ENCODE measurements at regions not wholly inside any gene's neighbourhood (a gene's known extent, or its start where the extent isn't known, plus 50 kb on each side); places are given as distances from the start of the nearest gene placed in this dataset.
A peak's percentile ranks its signal among the peaks of the same experiment; 100 is the strongest.

DNA sequence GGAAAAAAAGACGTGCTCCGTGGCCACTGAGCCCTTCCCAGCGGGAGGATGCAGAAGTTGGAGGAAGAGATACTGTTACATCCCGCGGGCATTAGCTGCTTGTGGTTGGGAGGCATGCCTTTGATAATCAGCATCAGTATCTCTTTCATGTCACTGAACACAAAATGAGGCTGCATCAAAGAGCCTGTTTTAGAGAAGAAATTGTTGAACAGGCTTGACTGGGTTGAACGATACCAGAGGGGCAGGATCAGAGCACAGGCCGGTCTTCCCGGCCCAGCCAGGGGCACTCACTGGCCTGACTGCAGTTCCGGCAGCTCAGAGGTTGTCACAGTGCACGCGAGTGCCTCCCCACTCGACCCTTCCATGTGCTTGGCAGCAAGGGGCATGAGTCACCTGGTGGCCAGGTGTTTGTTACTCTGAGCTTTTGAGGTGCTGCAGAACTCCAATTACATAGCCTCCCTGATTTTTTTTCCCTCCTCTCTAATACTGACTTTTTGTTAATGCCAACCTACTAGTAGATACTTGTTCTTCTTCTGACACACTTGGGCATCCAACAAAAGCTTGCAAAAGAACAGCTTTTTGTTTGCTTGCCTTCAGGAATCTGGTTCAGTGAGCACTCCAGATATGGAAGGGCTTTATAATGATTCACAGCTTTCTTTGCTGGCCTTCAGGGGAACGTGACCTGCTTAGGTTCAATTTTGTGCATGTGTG is 121.6 kb downstream of the VAPA start:
- no peak for DNase-seq
- TF ChIP-seq EP300 (IDR thresholded peaks at IDR 0.05; ENCODE audit: low read depth) (no peak), POLR2AphosphoS5 (IDR thresholded peaks at IDR 0.05) (no peak), POLR2A (IDR thresholded peaks at IDR 0.05) (no peak)
- TF ChIP-seq, protein P1, sequence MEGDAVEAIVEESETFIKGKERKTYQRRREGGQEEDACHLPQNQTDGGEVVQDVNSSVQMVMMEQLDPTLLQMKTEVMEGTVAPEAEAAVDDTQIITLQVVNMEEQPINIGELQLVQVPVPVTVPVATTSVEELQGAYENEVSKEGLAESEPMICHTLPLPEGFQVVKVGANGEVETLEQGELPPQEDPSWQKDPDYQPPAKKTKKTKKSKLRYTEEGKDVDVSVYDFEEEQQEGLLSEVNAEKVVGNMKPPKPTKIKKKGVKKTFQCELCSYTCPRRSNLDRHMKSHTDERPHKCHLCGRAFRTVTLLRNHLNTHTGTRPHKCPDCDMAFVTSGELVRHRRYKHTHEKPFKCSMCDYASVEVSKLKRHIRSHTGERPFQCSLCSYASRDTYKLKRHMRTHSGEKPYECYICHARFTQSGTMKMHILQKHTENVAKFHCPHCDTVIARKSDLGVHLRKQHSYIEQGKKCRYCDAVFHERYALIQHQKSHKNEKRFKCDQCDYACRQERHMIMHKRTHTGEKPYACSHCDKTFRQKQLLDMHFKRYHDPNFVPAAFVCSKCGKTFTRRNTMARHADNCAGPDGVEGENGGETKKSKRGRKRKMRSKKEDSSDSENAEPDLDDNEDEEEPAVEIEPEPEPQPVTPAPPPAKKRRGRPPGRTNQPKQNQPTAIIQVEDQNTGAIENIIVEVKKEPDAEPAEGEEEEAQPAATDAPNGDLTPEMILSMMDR (IDR thresholded peaks at IDR 0.05): no peak
- Histone ChIP-seq H3K27me3 (no peaks in the 10 kb centered on the region), H3K27ac (peak overlapping the region in 1 of 4 donors; percentile 21), H3K4me3 (no peak overlapping the region), H3K9me3 (no peaks in the 10 kb centered on the region), H3K4me1 (peaks cover 0 to 32% (median 3%) of the 10 kb centered on the region in 4 donors), H3K36me3 (no peaks in the 10 kb centered on the region)
- in situ Hi-C loops (cut with MboI; ENCODE audit: low pct_ligation_motif_present in 1 of 4, low pct_unique_long_range_greater_than_20kb in 1 of 4, low sequenced_read_pairs in 3 of 4) (no loop called here), intact Hi-C loops (cut with DNase I; ENCODE audit: low total_unique reads) (no loop called here)
- WGBS, 2 donors (ENCODE audit: low coverage in 1 of 2): 60 to 77% methylated on average over 4 to 13 of the region's 13 CpGs

DNA sequence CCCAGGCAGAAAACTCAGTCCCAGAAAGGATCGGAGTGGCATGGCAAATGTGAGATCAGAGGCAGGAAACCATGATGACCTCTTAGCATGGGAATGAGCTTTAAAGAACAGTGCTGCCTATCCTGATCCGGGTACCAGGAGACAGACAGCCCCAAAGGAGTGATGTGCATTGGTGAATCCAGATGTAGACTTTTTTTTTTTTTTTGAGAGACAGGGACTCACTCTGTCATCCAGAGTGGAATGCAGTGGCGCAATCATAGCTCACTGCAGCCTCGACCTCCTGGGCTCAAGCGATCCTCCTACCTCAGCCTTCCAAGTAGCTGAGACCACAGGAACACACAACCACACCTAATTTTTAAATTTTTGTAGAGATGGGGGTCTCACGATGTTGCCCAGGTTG is 122.7 kb downstream of the VAPA start:
- no peak for DNase-seq
- WGBS, 2 donors (ENCODE audit: low coverage in 1 of 2): 83 to 93% methylated on average over 2 to 6 of the region's 6 CpGs
- H3K4me1 ChIP-seq: peaks cover 0 to 38% (median 3%) of the 10 kb centered on the region in 4 donors
- no peak for TF ChIP-seq EP300 (IDR thresholded peaks at IDR 0.05; ENCODE audit: low read depth)
- H3K27ac ChIP-seq: peak overlapping the region in 1 of 4 donors; percentile 21
- in situ Hi-C loops (cut with MboI; ENCODE audit: low pct_ligation_motif_present in 1 of 4, low pct_unique_long_range_greater_than_20kb in 1 of 4, low sequenced_read_pairs in 3 of 4) (no loop called here), intact Hi-C loops (cut with DNase I; ENCODE audit: low total_unique reads) (no loop called here)
- H3K4me3 ChIP-seq: no peak overlapping the region
- no peaks in the 10 kb centered on the region for H3K9me3 ChIP-seq
- H3K27me3 ChIP-seq: no peaks in the 10 kb centered on the region
- H3K36me3 ChIP-seq: no peaks in the 10 kb centered on the region

DNA sequence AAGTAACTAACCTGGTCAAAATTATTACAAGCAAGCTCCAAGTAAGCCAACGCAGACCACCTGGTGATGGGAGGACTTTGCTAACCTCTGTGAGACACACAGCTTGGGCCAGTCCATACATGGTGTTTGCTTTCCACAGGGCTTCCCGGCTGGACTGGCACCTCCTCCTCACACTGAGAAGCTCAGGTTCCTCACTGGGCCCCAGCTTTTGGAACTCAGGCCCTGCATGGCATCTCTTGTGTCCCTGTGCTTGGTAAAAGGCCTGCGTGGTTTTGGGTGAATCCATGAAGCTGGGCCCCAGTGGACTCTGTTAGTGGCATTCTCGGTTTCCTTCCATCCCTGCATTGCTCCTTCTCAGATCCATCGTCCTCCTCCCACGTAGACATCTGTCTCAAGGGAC is 123.4 kb downstream of the VAPA start:
- no peak for DNase-seq
- TF ChIP-seq, protein P1 (IDR thresholded peaks at IDR 0.05): no peak
- TF ChIP-seq EP300 (IDR thresholded peaks at IDR 0.05; ENCODE audit: low read depth) (no peak), POLR2A (IDR thresholded peaks at IDR 0.05) (no peak), POLR2AphosphoS5 (IDR thresholded peaks at IDR 0.05) (no peak)
- WGBS, 2 donors (ENCODE audit: low coverage in 1 of 2): 83% methylated on average over 6 of the region's 6 CpGs; no CpG with 5 or more reads in 1 of the 2 donors
- Histone ChIP-seq H3K27me3 (no peaks in the 10 kb centered on the region), H3K36me3 (no peaks in the 10 kb centered on the region), H3K9me3 (peaks cover 0 to 3% of the 10 kb centered on the region in 2 donors), H3K4me3 (no peak overlapping the region), H3K27ac (no peak overlapping the region), H3K4me1 (peaks cover 0 to 41% (median 3%) of the 10 kb centered on the region in 4 donors)
- in situ Hi-C loops (cut with MboI; ENCODE audit: low pct_ligation_motif_present in 1 of 4, low pct_unique_long_range_greater_than_20kb in 1 of 4, low sequenced_read_pairs in 3 of 4) (no loop called here), intact Hi-C loops (cut with DNase I; ENCODE audit: low total_unique reads) (no loop called here)

DNA sequence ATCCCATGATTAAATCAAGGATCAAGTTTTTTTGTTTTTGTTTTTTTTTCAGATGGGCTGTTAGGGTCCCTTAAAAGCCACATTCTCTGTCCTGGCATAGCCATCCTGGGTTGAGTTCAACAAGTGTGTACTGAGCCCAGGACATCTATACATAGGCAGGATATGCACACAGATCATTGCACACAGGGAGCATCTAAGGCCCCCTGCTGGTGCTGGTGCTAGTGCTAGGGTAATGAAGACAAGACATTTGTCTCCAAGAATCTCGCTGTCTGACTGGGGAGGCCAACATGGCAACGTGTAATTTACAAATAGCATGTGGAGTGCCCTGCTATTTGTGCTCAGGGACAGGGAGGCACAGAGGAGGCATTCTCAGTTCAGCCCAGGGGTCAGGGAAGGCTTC is 124.5 kb downstream of the VAPA start:
- Histone ChIP-seq H3K4me1 (peaks cover 0 to 33% (median 3%) of the 10 kb centered on the region in 4 donors), H3K4me3 (no peak overlapping the region), H3K36me3 (no peaks in the 10 kb centered on the region), H3K27me3 (no peaks in the 10 kb centered on the region), H3K27ac (no peak overlapping the region), H3K9me3 (peaks cover 0 to 12% of the 10 kb centered on the region in 2 donors)
- TF ChIP-seq EP300 (IDR thresholded peaks at IDR 0.05; ENCODE audit: low read depth) (no peak), POLR2A (IDR thresholded peaks at IDR 0.05) (no peak), POLR2AphosphoS5 (IDR thresholded peaks at IDR 0.05) (no peak)
- TF ChIP-seq, protein P1 (IDR thresholded peaks at IDR 0.05): no peak
- in situ Hi-C loops (cut with MboI; ENCODE audit: low pct_ligation_motif_present in 1 of 4, low pct_unique_long_range_greater_than_20kb in 1 of 4, low sequenced_read_pairs in 3 of 4) (no loop called here), intact Hi-C loops (cut with DNase I; ENCODE audit: low total_unique reads) (no loop called here)
- no peak for DNase-seq
- WGBS, 2 donors (ENCODE audit: low coverage in 1 of 2): 78 to 100% methylated on average over 1 to 2 of the region's 2 CpGs
